ENCODE measurements at regions not wholly inside any gene's neighbourhood (a gene's known extent, or its start where the extent isn't known, plus 50 kb on each side); places are given as distances from the start of the nearest gene placed in this dataset.

DNA sequence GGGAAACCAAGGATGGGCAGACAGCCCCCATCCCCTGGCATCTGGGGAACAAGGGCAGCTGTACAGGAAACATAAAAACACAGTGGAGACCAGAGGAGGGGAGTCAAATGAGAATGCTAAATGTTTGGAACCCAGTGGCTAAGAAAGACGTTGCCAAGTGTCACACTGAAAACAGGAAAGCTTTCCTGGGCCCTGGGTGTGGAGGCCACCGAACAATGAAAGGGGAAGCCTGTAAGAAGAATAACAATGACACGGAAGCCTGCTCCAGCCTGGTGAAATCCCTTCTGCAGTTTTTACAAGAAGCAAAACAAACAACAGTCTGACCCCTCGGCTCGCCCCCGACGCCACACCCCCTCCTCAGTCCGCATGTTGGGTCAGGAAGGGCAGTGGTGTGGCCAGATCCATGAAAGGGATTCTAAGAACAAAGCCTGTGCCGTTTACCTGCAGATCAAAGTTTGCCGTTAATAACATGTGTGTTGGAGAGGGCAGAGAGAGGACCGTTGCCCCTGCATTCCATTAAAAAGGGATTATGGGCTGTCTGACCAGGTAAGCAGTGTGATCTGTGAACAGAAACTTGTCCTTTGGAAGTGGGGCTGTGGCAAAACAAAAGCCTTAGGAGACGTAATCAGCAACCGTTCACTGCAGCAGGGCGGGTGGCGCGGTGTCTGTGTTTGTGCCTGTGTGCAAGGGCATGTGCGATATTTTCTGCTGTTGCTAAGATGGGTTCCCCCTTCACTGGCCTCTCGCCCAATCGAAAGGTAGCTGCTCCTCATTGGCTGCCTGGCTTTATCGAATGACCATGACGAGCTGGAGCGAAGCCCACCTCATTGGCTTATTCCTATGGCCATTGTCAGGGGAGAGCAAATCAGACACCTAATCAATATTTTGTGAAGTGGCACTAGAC, 113.7 kb upstream of the BLID start (continued):
- TF ChIP-seq, protein P1, sequence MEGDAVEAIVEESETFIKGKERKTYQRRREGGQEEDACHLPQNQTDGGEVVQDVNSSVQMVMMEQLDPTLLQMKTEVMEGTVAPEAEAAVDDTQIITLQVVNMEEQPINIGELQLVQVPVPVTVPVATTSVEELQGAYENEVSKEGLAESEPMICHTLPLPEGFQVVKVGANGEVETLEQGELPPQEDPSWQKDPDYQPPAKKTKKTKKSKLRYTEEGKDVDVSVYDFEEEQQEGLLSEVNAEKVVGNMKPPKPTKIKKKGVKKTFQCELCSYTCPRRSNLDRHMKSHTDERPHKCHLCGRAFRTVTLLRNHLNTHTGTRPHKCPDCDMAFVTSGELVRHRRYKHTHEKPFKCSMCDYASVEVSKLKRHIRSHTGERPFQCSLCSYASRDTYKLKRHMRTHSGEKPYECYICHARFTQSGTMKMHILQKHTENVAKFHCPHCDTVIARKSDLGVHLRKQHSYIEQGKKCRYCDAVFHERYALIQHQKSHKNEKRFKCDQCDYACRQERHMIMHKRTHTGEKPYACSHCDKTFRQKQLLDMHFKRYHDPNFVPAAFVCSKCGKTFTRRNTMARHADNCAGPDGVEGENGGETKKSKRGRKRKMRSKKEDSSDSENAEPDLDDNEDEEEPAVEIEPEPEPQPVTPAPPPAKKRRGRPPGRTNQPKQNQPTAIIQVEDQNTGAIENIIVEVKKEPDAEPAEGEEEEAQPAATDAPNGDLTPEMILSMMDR (IDR thresholded peaks at IDR 0.05): no peak
- TF ChIP-seq ZC3H11A (IDR thresholded peaks at IDR 0.05) (no peak), ZFP36 (IDR thresholded peaks at IDR 0.05; ENCODE audit: borderline replicate concordance, partially characterized antibody) (no peak), RFX5 (IDR thresholded peaks at IDR 0.05) (no peak), RCOR1 (IDR thresholded peaks at IDR 0.05; ENCODE audit: low read depth, low read length) (no peak), CHD2 (IDR thresholded peaks at IDR 0.05; ENCODE audit: low read length, partially characterized antibody) (no peak)
- TF ChIP-seq, protein P2, sequence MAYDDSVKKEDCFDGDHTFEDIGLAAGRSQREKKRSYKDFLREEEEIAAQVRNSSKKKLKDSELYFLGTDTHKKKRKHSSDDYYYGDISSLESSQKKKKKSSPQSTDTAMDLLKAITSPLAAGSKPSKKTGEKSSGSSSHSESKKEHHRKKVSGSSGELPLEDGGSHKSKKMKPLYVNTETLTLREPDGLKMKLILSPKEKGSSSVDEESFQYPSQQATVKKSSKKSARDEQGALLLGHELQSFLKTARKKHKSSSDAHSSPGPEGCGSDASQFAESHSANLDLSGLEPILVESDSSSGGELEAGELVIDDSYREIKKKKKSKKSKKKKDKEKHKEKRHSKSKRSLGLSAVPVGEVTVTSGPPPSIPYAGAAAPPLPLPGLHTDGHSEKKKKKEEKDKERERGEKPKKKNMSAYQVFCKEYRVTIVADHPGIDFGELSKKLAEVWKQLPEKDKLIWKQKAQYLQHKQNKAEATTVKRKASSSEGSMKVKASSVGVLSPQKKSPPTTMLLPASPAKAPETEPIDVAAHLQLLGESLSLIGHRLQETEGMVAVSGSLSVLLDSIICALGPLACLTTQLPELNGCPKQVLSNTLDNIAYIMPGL (CRISPR knock-in tag; IDR thresholded peaks at IDR 0.05; ENCODE audit: borderline replicate concordance): no peak
- TF ChIP-seq, protein P3, sequence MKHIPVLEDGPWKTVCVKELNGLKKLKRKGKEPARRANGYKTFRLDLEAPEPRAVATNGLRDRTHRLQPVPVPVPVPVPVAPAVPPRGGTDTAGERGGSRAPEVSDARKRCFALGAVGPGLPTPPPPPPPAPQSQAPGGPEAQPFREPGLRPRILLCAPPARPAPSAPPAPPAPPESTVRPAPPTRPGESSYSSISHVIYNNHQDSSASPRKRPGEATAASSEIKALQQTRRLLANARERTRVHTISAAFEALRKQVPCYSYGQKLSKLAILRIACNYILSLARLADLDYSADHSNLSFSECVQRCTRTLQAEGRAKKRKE (CRISPR knock-in tag; IDR thresholded peaks at IDR 0.05; ENCODE audit: low read depth): no peak

DNA sequence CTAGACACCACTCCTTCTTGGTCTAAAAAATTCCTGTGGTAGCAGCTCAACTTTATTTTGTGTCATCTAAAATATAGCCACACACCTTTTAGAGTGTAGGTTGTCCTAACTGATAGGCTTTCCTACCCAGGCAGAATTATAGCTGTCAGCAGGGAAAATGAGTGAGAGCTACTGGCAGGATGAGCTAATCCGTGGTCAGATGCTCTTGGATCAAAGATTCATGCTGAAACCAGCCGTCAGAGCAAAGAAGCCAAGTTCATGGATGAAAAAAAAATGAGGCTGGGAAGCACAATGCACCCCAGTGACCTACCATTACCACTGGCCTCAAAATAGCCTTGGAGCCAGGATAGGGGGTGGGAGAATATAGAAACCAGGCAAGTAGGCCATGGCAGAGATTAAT, 113.1 kb upstream of the BLID start:
- no peak overlapping the region for H3K27ac ChIP-seq
- H3K9me3 ChIP-seq: no peaks in the 10 kb centered on the region
- FAIRE-seq (no peak), ATAC-seq (no peak), DNase-seq (ENCODE audit: low read depth in 1 of 2, low spot score in 1 of 2) (no peak)
- TF ChIP-seq, protein P4, sequence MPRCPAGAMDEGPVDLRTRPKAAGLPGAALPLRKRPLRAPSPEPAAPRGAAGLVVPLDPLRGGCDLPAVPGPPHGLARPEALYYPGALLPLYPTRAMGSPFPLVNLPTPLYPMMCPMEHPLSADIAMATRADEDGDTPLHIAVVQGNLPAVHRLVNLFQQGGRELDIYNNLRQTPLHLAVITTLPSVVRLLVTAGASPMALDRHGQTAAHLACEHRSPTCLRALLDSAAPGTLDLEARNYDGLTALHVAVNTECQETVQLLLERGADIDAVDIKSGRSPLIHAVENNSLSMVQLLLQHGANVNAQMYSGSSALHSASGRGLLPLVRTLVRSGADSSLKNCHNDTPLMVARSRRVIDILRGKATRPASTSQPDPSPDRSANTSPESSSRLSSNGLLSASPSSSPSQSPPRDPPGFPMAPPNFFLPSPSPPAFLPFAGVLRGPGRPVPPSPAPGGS (IDR thresholded peaks at IDR 0.05): no peak
- TF ChIP-seq MYC (IDR thresholded peaks at IDR 0.05; ENCODE audit: borderline replicate concordance, low read length) (no peak), RNF2 (IDR thresholded peaks at IDR 0.05; ENCODE audit: borderline replicate concordance, low read depth) (no peak), PHF8 (IDR thresholded peaks at IDR 0.05; ENCODE audit: borderline replicate concordance, low read depth) (no peak), JUN (IDR thresholded peaks at IDR 0.05) (no peak), NFE2L2 (conservative IDR thresholded peaks at IDR 0.05; ENCODE audit: low read length) (no peak), MAZ (IDR thresholded peaks at IDR 0.05; ENCODE audit: borderline replicate concordance, low read depth, low read length) (no peak), NR3C1 (IDR thresholded peaks at IDR 0.05) (no peak), KDM5A (IDR thresholded peaks at IDR 0.05) (no peak), EP300 (IDR thresholded peaks at IDR 0.05) (no peak)
- TF ChIP-seq, protein P5, sequence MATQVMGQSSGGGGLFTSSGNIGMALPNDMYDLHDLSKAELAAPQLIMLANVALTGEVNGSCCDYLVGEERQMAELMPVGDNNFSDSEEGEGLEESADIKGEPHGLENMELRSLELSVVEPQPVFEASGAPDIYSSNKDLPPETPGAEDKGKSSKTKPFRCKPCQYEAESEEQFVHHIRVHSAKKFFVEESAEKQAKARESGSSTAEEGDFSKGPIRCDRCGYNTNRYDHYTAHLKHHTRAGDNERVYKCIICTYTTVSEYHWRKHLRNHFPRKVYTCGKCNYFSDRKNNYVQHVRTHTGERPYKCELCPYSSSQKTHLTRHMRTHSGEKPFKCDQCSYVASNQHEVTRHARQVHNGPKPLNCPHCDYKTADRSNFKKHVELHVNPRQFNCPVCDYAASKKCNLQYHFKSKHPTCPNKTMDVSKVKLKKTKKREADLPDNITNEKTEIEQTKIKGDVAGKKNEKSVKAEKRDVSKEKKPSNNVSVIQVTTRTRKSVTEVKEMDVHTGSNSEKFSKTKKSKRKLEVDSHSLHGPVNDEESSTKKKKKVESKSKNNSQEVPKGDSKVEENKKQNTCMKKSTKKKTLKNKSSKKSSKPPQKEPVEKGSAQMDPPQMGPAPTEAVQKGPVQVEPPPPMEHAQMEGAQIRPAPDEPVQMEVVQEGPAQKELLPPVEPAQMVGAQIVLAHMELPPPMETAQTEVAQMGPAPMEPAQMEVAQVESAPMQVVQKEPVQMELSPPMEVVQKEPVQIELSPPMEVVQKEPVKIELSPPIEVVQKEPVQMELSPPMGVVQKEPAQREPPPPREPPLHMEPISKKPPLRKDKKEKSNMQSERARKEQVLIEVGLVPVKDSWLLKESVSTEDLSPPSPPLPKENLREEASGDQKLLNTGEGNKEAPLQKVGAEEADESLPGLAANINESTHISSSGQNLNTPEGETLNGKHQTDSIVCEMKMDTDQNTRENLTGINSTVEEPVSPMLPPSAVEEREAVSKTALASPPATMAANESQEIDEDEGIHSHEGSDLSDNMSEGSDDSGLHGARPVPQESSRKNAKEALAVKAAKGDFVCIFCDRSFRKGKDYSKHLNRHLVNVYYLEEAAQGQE (IDR thresholded peaks at IDR 0.05): no peak
- POLR2A ChIA-PET: no interaction called here
- CTCF ChIA-PET: interaction anchor here (1.2 kb wide), 1 partner anchor 14 kb away, joined by 6 read pairs; no protein-coding TSS in a partner anchor
- H3K4me3 ChIP-seq: no peak overlapping the region
- no peaks in the 10 kb centered on the region for H3K4me1 ChIP-seq
- WGBS (ENCODE audit: missing lambda C conversion rate): 37% methylated on average over 2 of the region's 2 CpGs
- H3K4me2 ChIP-seq: no peak overlapping the region

Measured in A549 (cell line).